BJ (cell line): ENCODE measurements at regions not wholly inside any gene's neighbourhood (a gene's known extent, or its start where the extent isn't known, plus 50 kb on each side); places are given as distances from the start of the nearest gene placed in this dataset.

Source experiments
- CTCF ChIA-PET: fragments of 350-600 bp; formaldehyde crosslinking; extraction: SDS; loops from one replicate; lab custom pipeline; 2021; ENCODE audit warnings: antibody characterized with exemption, inconsistent platforms; lab: Yijun Ruan, JAX
- POLR2A ChIA-PET: fragments of 300-600 bp; sonication (Branson Sonifier 250); formaldehyde crosslinking; extraction: SDS; loops from one replicate; lab custom pipeline; 2021; ENCODE audit warnings: antibody characterized with exemption; lab: Charles Lee
- DNase-seq: peaks from one replicate; pipeline ENCODE4 v3.0.0-alpha.2; 2011; ENCODE audit warnings: low read depth
- H3K27me3 ChIP-seq: 2 replicates; pipeline ENCODE4 v1.6.0; 2011; ENCODE audit warnings: low read length; ENCODE audit not compliant: control insufficient read depth, insufficient read depth
- H3K36me3 ChIP-seq: 2 replicates; pipeline ENCODE4 v1.5.1; 2011; ENCODE audit warnings: low read length; ENCODE audit not compliant: control insufficient read depth, insufficient read depth
- H3K4me3 ChIP-seq: 2 replicates; pipeline ENCODE4 v1.5.1; 2011; ENCODE audit warnings: low read depth, mild to moderate bottlenecking, control low read depth, low read length
- CTCF ChIP-seq: IDR thresholded peaks from 2 replicates; pipeline ENCODE4 v1.5.1; 2011; ENCODE audit warnings: low read depth, mild to moderate bottlenecking, control low read depth, inconsistent platforms, low read length, moderate library complexity; ENCODE audit not compliant: insufficient read depth

GRCh38 chr11:97610854-97611253 is 1221.0 kb downstream of the JRKL start:
- no peaks in the 10 kb centered on the region for H3K36me3 ChIP-seq
- POLR2A ChIA-PET = no interaction called here
- H3K4me3 ChIP-seq = no peak overlapping the region
- no peak for DNase-seq
- H3K27me3 ChIP-seq = no peaks in the 10 kb centered on the region
- no peak for TF ChIP-seq CTCF
- CTCF ChIA-PET = no interaction called here

- no peak for DNase-seq
- Histone ChIP-seq H3K36me3 (no peaks in the 10 kb centered on the region), H3K4me3 (no peak overlapping the region), H3K27me3 (no peaks in the 10 kb centered on the region)
- TF ChIP-seq CTCF = no peak
- ChIA-PET POLR2A (no interaction called here), CTCF (no interaction called here)
Measured at GRCh38 chr11:97611345-97611744, 1221.5 kb downstream of the JRKL start.

- POLR2A ChIA-PET = no interaction called here
Measured at GRCh38 chr11:97614606-97615005, 1224.8 kb downstream of the JRKL start.

GRCh38 chr11:97615546-97615945 is 1225.7 kb downstream of the JRKL start:
- H3K4me3 ChIP-seq = no peak overlapping the region
- H3K27me3 ChIP-seq = no peaks in the 10 kb centered on the region
- CTCF ChIA-PET = no interaction called here
- DNase-seq = no peak
- no peak for TF ChIP-seq CTCF
- H3K36me3 ChIP-seq = no peaks in the 10 kb centered on the region
- POLR2A ChIA-PET = no interaction called here

More at GRCh38 chr11:97614606-97615005, 1224.8 kb downstream of the JRKL start:
- no peak overlapping the region for H3K4me3 ChIP-seq
- no peaks in the 10 kb centered on the region for H3K36me3 ChIP-seq
- no peak for DNase-seq
- H3K27me3 ChIP-seq = no peaks in the 10 kb centered on the region
- TF ChIP-seq CTCF = no peak
- CTCF ChIA-PET = no interaction called here

GRCh38 chr11:97617031-97617430 is 1227.2 kb downstream of the JRKL start:
- CTCF ChIA-PET = no interaction called here
- H3K4me3 ChIP-seq = no peak overlapping the region
- TF ChIP-seq CTCF = no peak
- no peaks in the 10 kb centered on the region for H3K27me3 ChIP-seq
- no peak for DNase-seq
- no peaks in the 10 kb centered on the region for H3K36me3 ChIP-seq
- POLR2A ChIA-PET = no interaction called here
